GM12878 (cell line): ENCODE measurements at regions not wholly inside any gene's neighbourhood (a gene's known extent, or its start where the extent isn't known, plus 50 kb on each side); places are given as distances from the start of the nearest gene placed in this dataset.

Experiments used
- ATAC-seq: fragments of 200-7000 bp; cut with Tn5 transposase; 3 replicates; pipeline ENCODE4 v1.9.1; 2020; ENCODE audit warnings: mild to moderate bottlenecking, moderate library complexity
- BruUV-seq: library from RNA; stranded (reverse); fragments of 400-500 nt; replicated peaks from 2 replicates; lab custom pipeline; 2021; lab: Mats Ljungman, UMichigan
- CTCF ChIA-PET: fragments of 300-600 bp; sonication (Branson Sonifier 250); formaldehyde crosslinking; extraction: SDS; loops from one replicate; lab custom pipeline; 2021; ENCODE audit warnings: inconsistent platforms; lab: Yijun Ruan, JAX
- POLR2A ChIA-PET: fragments of 350-600 bp; formaldehyde crosslinking; extraction: SDS; loops from one replicate; lab custom pipeline; 2021; ENCODE audit warnings: inconsistent platforms; lab: Charles Lee
- RAD21 ChIA-PET: fragments of 300-600 bp; sonication (Branson Sonifier 250); formaldehyde crosslinking; loops from one replicate; lab custom pipeline; 2023; ENCODE audit warnings: antibody characterized with exemption; ENCODE audit not compliant: unreplicated experiment; lab: Charles Lee
- SMC1A ChIA-PET: fragments of 300-600 bp; sonication (Branson Sonifier 250); formaldehyde crosslinking; loops from one replicate; lab custom pipeline; 2023; ENCODE audit not compliant: unreplicated experiment, uncharacterized antibody; lab: Charles Lee
- DNase-seq: peaks from one replicate; pipeline ENCODE4 v3.0.0-alpha.2; 2011; ENCODE audit warnings: low read depth, low spot score
- FAIRE-seq: peaks from 3 replicates; lab custom pipeline; 2011; peaks lifted over from hg19 to GRCh38; lab: Jason Lieb, UNC
- H2AFZ ChIP-seq: 2 replicates; pipeline ENCODE4 v1.6.0; 2011; ENCODE audit warnings: low read depth, low read length, control low read depth; ENCODE audit not compliant: control insufficient read depth
- H3K27ac ChIP-seq: 2 replicates; pipeline ENCODE4 v1.5.1; 2011; ENCODE audit warnings: control low read depth; ENCODE audit not compliant: control insufficient read depth, insufficient read depth
- H3K27me3 ChIP-seq, 2 experiments: replicated peaks in 1 of 2; 2 replicates each; pipeline versions ENCODE4 v1.6.0 to v1.6.1; 2011; ENCODE audit warnings: low read length in 1 of 2; ENCODE audit not compliant: control insufficient read depth in 2 of 2, insufficient read depth in 2 of 2
- H3K36me3 ChIP-seq, 2 experiments: 2 replicates each; pipeline ENCODE4 v1.5.1; 2011; ENCODE audit warnings: low read length in 1 of 2; ENCODE audit not compliant: control insufficient read depth in 2 of 2, insufficient read depth in 2 of 2
- H3K4me1 ChIP-seq: 2 replicates; pipeline ENCODE4 v1.6.1; 2011; ENCODE audit warnings: mild to moderate bottlenecking, low read length, moderate library complexity, mixed read lengths; ENCODE audit not compliant: control insufficient read depth, insufficient read depth
- H3K4me2 ChIP-seq: 2 replicates; pipeline ENCODE4 v1.6.0; 2011; ENCODE audit warnings: control low read depth; ENCODE audit not compliant: control insufficient read depth, insufficient read depth
- H3K4me3 ChIP-seq: fragments of 200-600 bp; sonication (generic); 2 replicates; pipeline ENCODE4 v1.5.1; 2016
- H3K79me2 ChIP-seq: 2 replicates; pipeline ENCODE4 v1.6.0; 2011; ENCODE audit warnings: low read length; ENCODE audit not compliant: control insufficient read depth, insufficient read depth
- H3K9ac ChIP-seq: 2 replicates; pipeline ENCODE4 v1.8.0; 2011; ENCODE audit warnings: low read length, control low read depth, mixed read lengths; ENCODE audit not compliant: control insufficient read depth, insufficient read depth
- H3K9me3 ChIP-seq: replicated peaks from 3 replicates; pipeline ENCODE4 v1.5.1; 2011; ENCODE audit warnings: mild to moderate bottlenecking, low read length; ENCODE audit not compliant: control insufficient read depth, insufficient read depth
- H4K20me1 ChIP-seq: 2 replicates; pipeline ENCODE4 v1.6.0; 2011; ENCODE audit not compliant: control insufficient read depth, insufficient read depth
- ATF2 ChIP-seq: IDR thresholded peaks from 2 replicates; pipeline ENCODE4 v1.6.1; 2012; ENCODE audit warnings: low read length, inconsistent platforms
- BCL3 ChIP-seq: IDR thresholded peaks from 2 replicates; pipeline ENCODE4 v1.6.1; 2011; ENCODE audit warnings: borderline replicate concordance, low read depth, mild to moderate bottlenecking, moderate library complexity, low read length; ENCODE audit not compliant: insufficient read depth, poor library complexity, severe bottlenecking
- CHD1 ChIP-seq: IDR thresholded peaks from 2 replicates; pipeline ENCODE4 v1.6.1; 2012; ENCODE audit warnings: low read depth, low read length, improper control_type of control experiment
- KAT2A ChIP-seq: conservative IDR thresholded peaks from 2 replicates; pipeline ENCODE4 v1.6.1; 2011; ENCODE audit warnings: low read depth, low read length; ENCODE audit not compliant: control insufficient read depth
- MAX ChIP-seq: IDR thresholded peaks from 2 replicates; pipeline ENCODE4 v1.6.1; 2012; ENCODE audit warnings: low read depth, low read length, improper control_type of control experiment
- NR2F1 ChIP-seq: fragments of 450-650 bp; conservative IDR thresholded peaks from 2 replicates; pipeline ENCODE4 v1.6.1; 2017; ENCODE audit warnings: mild to moderate bottlenecking
- RAD21 ChIP-seq: IDR thresholded peaks from 2 replicates; pipeline ENCODE4 v1.6.1; 2011; ENCODE audit warnings: mild to moderate bottlenecking, low read depth, low read length, moderate library complexity; ENCODE audit not compliant: insufficient read depth
- REST ChIP-seq: IDR thresholded peaks from 2 replicates; pipeline ENCODE4 v1.6.1; 2012; ENCODE audit warnings: mild to moderate bottlenecking, low read depth, low read length
- SMAD1 ChIP-seq: fragments of 450-650 bp; IDR thresholded peaks from 2 replicates; pipeline ENCODE4 v1.6.1; 2018; ENCODE audit warnings: mild to moderate bottlenecking, low read depth; ENCODE audit not compliant: partially characterized antibody
- SMARCA5 ChIP-seq: fragments of 450-650 bp; IDR thresholded peaks from 2 replicates; pipeline ENCODE4 v1.6.1; 2017; ENCODE audit warnings: mild to moderate bottlenecking
- SREBF1 ChIP-seq: IDR thresholded peaks from 2 replicates; pipeline ENCODE4 v1.6.1; 2012; ENCODE audit warnings: mild to moderate bottlenecking, low read length
- STAT3 ChIP-seq: IDR thresholded peaks from 2 replicates; pipeline ENCODE4 v1.6.1; 2011; ENCODE audit warnings: low read depth, low read length, improper control_type of control experiment
- YY1 ChIP-seq: IDR thresholded peaks from 2 replicates; pipeline ENCODE4 v1.6.1; 2011; ENCODE audit warnings: low read depth, mild to moderate bottlenecking, low read length
- WGBS: methylation state at CpG from one replicate; pipeline ENCODE4 v1.1.6; 2016; ENCODE audit warnings: low lambda C conversion rate; ENCODE audit not compliant: insufficient replicate concordance, insufficient coverage; ENCODE audit errors: missing lambda C conversion rate; 5-methylcytosine and 5-hydroxymethylcytosine counted together
- in situ Hi-C: fragments of 300-500 bp; cut with MboI; formaldehyde crosslinking; loops from 9 replicates; pipeline ENCODE4 v1.14.3; 2018; ENCODE audit warnings: mixed read lengths
- intact Hi-C: fragments of 100-400 bp; cut with micrococcal nuclease; formaldehyde crosslinking; loops from one replicate; pipeline ENCODE4 v1.14.2; 2022; ENCODE audit not compliant: unreplicated experiment

GRCh38 chr2:186348200-186348599 is 137.9 kb upstream of the ZC3H15 start:
- Histone ChIP-seq H3K4me1 (no peaks in the 10 kb centered on the region; the same call in 1 of the 2 replicates), H2AFZ (no peak overlapping the region), H3K9ac (no peak overlapping the region), H3K79me2 (no peaks in the 10 kb centered on the region), H3K27me3 (no peaks in the 10 kb centered on the region), H3K4me2 (no peak overlapping the region), H3K36me3 (no peaks in the 10 kb centered on the region)
- DNase-seq: no peak
- SMC1A ChIA-PET: interaction anchor here (0.9 to 4.0 kb wide), 2 partner anchors 17 to 44 kb away, joined by 3 to 21 read pairs; no protein-coding TSS in a partner anchor
- 43% methylated on average over 1 of the region's 1 CpG for WGBS
- no peak for TF ChIP-seq NR2F1
- no peak for TF ChIP-seq ATF2
- TF ChIP-seq SMARCA5: no peak
- TF ChIP-seq STAT3: no peak
- no peak for TF ChIP-seq SREBF1
- no peak for TF ChIP-seq KAT2A
- no peak for TF ChIP-seq BCL3
- TF ChIP-seq MAX: no peak
- TF ChIP-seq YY1: no peak
- no peak for TF ChIP-seq CHD1
- no peak for TF ChIP-seq RAD21
- TF ChIP-seq REST: no peak
- TF ChIP-seq SMAD1: no peak
- TF ChIP-seq, all 136 proteins: peak for 0
- intact Hi-C loops: no loop called here
- no peak overlapping the region for H3K4me3 ChIP-seq
- FAIRE-seq (no peak), ATAC-seq (no peak)
- no peaks in the 10 kb centered on the region; the same call in 2 of the 3 replicates for H3K9me3 ChIP-seq
- in situ Hi-C loops: no loop called here
- POLR2A ChIA-PET: no interaction called here
- RAD21 ChIA-PET: interaction anchor here (1.0 kb wide), 1 partner anchor 19 kb away, joined by 4 read pairs; no protein-coding TSS in a partner anchor
- CTCF ChIA-PET: interaction anchor here (0.6 kb wide), 1 partner anchor 369 kb away, joined by 3 read pairs; no protein-coding TSS in a partner anchor
- no peak overlapping the region for H3K27ac ChIP-seq
- no TSS peak for BruUV-seq
- no peaks in the 10 kb centered on the region for H4K20me1 ChIP-seq
